H1 (cell line): ENCODE measurements at regions not wholly inside any gene's neighbourhood (a gene's known extent, or its start where the extent isn't known, plus 50 kb on each side); places are given as distances from the start of the nearest gene placed in this dataset.

Source experiments
- CTCF ChIA-PET: fragments of 300-600 bp; sonication (Branson Sonifier 250); formaldehyde crosslinking; loops from one replicate; lab custom pipeline; 2021; ENCODE audit not compliant: partially characterized antibody; lab: Charles Lee
- POLR2A ChIA-PET: fragments of 300-600 bp; sonication (Branson Sonifier 250); formaldehyde crosslinking; loops from one replicate; lab custom pipeline; 2021; ENCODE audit warnings: inconsistent platforms; ENCODE audit not compliant: partially characterized antibody; lab: Charles Lee
- DNase-seq, 2 experiments: peaks; one replicate each; pipeline versions ENCODE4 v3.0.0 to v3.0.0-alpha.2; 2010 to 2022; ENCODE audit warnings: low spot score in 2 of 2, low read depth in 1 of 2, mixed read lengths in 1 of 2
- FAIRE-seq: peaks from 2 replicates; lab custom pipeline; 2011; peaks lifted over from hg19 to GRCh38; lab: Jason Lieb, UNC
- H2AFZ ChIP-seq: 2 replicates; pipeline ENCODE4 v1.8.1; 2012; ENCODE audit warnings: low read length, inconsistent platforms
- H2AK5ac ChIP-seq: 2 replicates; pipeline ENCODE4 v1.6.1; 2013; ENCODE audit warnings: low read depth, low read length
- H2BK120ac ChIP-seq: replicated peaks from 2 replicates; pipeline ENCODE3; 2013; ENCODE audit warnings: low read depth, low read length, inconsistent platforms
- H2BK12ac ChIP-seq: 2 replicates; pipeline ENCODE4 v1.6.1; 2013; ENCODE audit warnings: low read depth, low read length
- H2BK15ac ChIP-seq: 2 replicates; pipeline ENCODE4 v1.6.1; 2013; ENCODE audit warnings: low read length
- H2BK20ac ChIP-seq: 2 replicates; pipeline ENCODE4 v1.6.1; 2013; ENCODE audit warnings: low read length
- H2BK5ac ChIP-seq: 2 replicates; pipeline ENCODE4 v1.6.1; 2013; ENCODE audit warnings: low read depth, low read length
- H3K14ac ChIP-seq: 2 replicates; pipeline ENCODE4 v1.6.1; 2013; ENCODE audit warnings: inconsistent platforms; ENCODE audit not compliant: insufficient read length
- H3K18ac ChIP-seq: 2 replicates; pipeline ENCODE4 v1.6.1; 2013; ENCODE audit warnings: low read length; ENCODE audit errors: extremely low read depth
- H3K23ac ChIP-seq: 2 replicates; pipeline ENCODE4 v1.6.1; 2013; ENCODE audit warnings: inconsistent platforms; ENCODE audit not compliant: insufficient read length
- H3K23me2 ChIP-seq: 2 replicates; pipeline ENCODE4 v1.6.1; 2013; ENCODE audit warnings: low read depth, low read length
- H3K27ac ChIP-seq: 2 replicates; pipeline ENCODE4 v1.6.1; 2011; ENCODE audit warnings: low read depth, low read length, inconsistent platforms
- H3K27me3 ChIP-seq, 4 experiments: replicated peaks in 1 of 4; 1 replicate in 1 of 4; 2 replicates in 3 of 4; pipeline versions ENCODE4 v1.6.1 to v1.8.1; 2011 to 2013; ENCODE audit warnings: low read length in 3 of 4, mild to moderate bottlenecking in 3 of 4, inconsistent platforms in 2 of 4, mixed read lengths in 2 of 4, moderate library complexity in 1 of 4; ENCODE audit not compliant: control insufficient read depth in 3 of 4, insufficient read depth in 3 of 4; ENCODE audit errors: extremely low read depth in 1 of 4
- H3K36me3 ChIP-seq, 4 experiments: 2 replicates each; pipeline versions ENCODE4 v1.6.1 to v1.8.1; 2011 to 2013; ENCODE audit warnings: mild to moderate bottlenecking in 4 of 4, low read length in 3 of 4, moderate library complexity in 2 of 4, control low read depth in 1 of 4, inconsistent platforms in 1 of 4; ENCODE audit not compliant: insufficient read depth in 4 of 4, control insufficient read depth in 2 of 4
- H3K4ac ChIP-seq: replicated peaks from 2 replicates; pipeline ENCODE3; 2013; ENCODE audit warnings: low read length, low read depth, mixed read lengths, inconsistent platforms; ENCODE audit not compliant: insufficient read length
- H3K4me1 ChIP-seq, 4 experiments: replicated peaks in 1 of 4; 1 replicate in 1 of 4; 2 replicates in 3 of 4; pipeline versions ENCODE4 v1.6.1 to v1.8.1; 2011 to 2013; ENCODE audit warnings: low read length in 3 of 4, inconsistent platforms in 2 of 4, mixed read lengths in 1 of 4; ENCODE audit not compliant: insufficient read depth in 4 of 4, control insufficient read depth in 3 of 4
- H3K4me2 ChIP-seq, 2 experiments: 2 replicates each; pipeline versions ENCODE4 v1.6.1 to v1.8.1; 2011 to 2013; ENCODE audit warnings: low read depth in 2 of 2, low read length in 2 of 2, control low read depth in 1 of 2, inconsistent platforms in 1 of 2, mild to moderate bottlenecking in 1 of 2; ENCODE audit not compliant: insufficient read depth in 1 of 2
- H3K4me3 ChIP-seq, 4 experiments: fragments of 200-600, 300-600 bp in 1 of 4; sonication (generic), shearing (Covaris generic), sonication (Bioruptor Twin) in 1 of 4; 2 replicates each; pipeline versions ENCODE4 v1.5.1 to v1.8.1; 2011 to 2016; ENCODE audit warnings: low read length in 4 of 4, low read depth in 3 of 4, control low read depth in 2 of 4, inconsistent platforms in 2 of 4, mild to moderate bottlenecking in 2 of 4, mixed read lengths in 1 of 4, moderate library complexity in 1 of 4; ENCODE audit not compliant: insufficient read depth in 2 of 4; ENCODE audit errors: extremely low read depth in 1 of 4
- H3K56ac ChIP-seq: replicated peaks from 2 replicates; pipeline ENCODE3; 2013; ENCODE audit warnings: low read depth, mild to moderate bottlenecking, mixed read lengths, low read length, inconsistent platforms; ENCODE audit not compliant: insufficient read length
- H3K79me1 ChIP-seq: 2 replicates; pipeline ENCODE4 v1.6.1; 2013; ENCODE audit warnings: low read depth, low read length, control low read depth
- H3K79me2 ChIP-seq, 2 experiments: 2 replicates each; pipeline versions ENCODE4 v1.6.1 to v1.8.1; 2012 to 2013; ENCODE audit warnings: low read length in 2 of 2, mild to moderate bottlenecking in 2 of 2, inconsistent platforms in 1 of 2; ENCODE audit not compliant: insufficient read depth in 2 of 2, control insufficient read depth in 1 of 2
- H3K9ac ChIP-seq, 4 experiments: replicated peaks in 1 of 4; 1 replicate in 1 of 4; 2 replicates in 3 of 4; pipeline versions ENCODE4 v1.6.1 to v1.8.1; 2011 to 2013; ENCODE audit warnings: low read depth in 3 of 4, low read length in 3 of 4, control low read depth in 2 of 4, mild to moderate bottlenecking in 2 of 4, moderate library complexity in 2 of 4, inconsistent platforms in 1 of 4; ENCODE audit errors: extremely low read depth in 1 of 4
- H3K9me3 ChIP-seq, 2 experiments: 2 replicates each; pipeline versions ENCODE4 v1.6.1 to v1.8.1; 2012 to 2013; ENCODE audit warnings: mild to moderate bottlenecking in 2 of 2, moderate library complexity in 2 of 2, control low read depth in 1 of 2, inconsistent platforms in 1 of 2, low read depth in 1 of 2, low read length in 1 of 2, mixed read lengths in 1 of 2; ENCODE audit not compliant: insufficient read depth in 2 of 2
- H4K20me1 ChIP-seq, 2 experiments: replicated peaks in 1 of 2; 2 replicates each; pipeline versions ENCODE3 to v1.8.1; 2011 to 2013; ENCODE audit warnings: inconsistent platforms in 2 of 2, low read length in 2 of 2, mild to moderate bottlenecking in 1 of 2; ENCODE audit not compliant: insufficient read depth in 2 of 2, control insufficient read depth in 1 of 2
- H4K5ac ChIP-seq: 2 replicates; pipeline ENCODE4 v1.6.1; 2013; ENCODE audit warnings: low read length, low read depth, mixed read lengths, inconsistent platforms; ENCODE audit not compliant: insufficient read length
- H4K8ac ChIP-seq: 2 replicates; pipeline ENCODE4 v1.8.0; 2013; ENCODE audit warnings: mild to moderate bottlenecking, moderate library complexity, low read length, inconsistent platforms; ENCODE audit not compliant: insufficient read depth; ENCODE audit errors: extremely low read depth
- H4K91ac ChIP-seq: replicated peaks from 2 replicates; pipeline ENCODE3; 2013; ENCODE audit warnings: low read length, mixed read lengths, inconsistent platforms; ENCODE audit not compliant: insufficient read length
- BRCA1 ChIP-seq: IDR thresholded peaks from 2 replicates; pipeline ENCODE4 v1.6.1; 2012; ENCODE audit warnings: low read depth, low read length, improper control_type of control experiment
- CBX8 ChIP-seq: fragments of 300-800, 300-1000 bp; sonication (generic); IDR thresholded peaks from 2 replicates; pipeline ENCODE4 v1.7.1; 2016; ENCODE audit warnings: low read depth, low read length, borderline replicate concordance
- CEBPB ChIP-seq: IDR thresholded peaks from 2 replicates; pipeline ENCODE4 v1.6.1; 2012; ENCODE audit warnings: low read depth, low read length
- CHD2 ChIP-seq: IDR thresholded peaks from 2 replicates; pipeline ENCODE4 v1.6.1; 2012; ENCODE audit warnings: low read length, improper control_type of control experiment
- MAX ChIP-seq: IDR thresholded peaks from 2 replicates; pipeline ENCODE4 v1.6.1; 2012; ENCODE audit warnings: inconsistent platforms
- NRF1 ChIP-seq: IDR thresholded peaks from 2 replicates; pipeline ENCODE4 v1.6.1; 2011; ENCODE audit warnings: mild to moderate bottlenecking, low read depth, low read length, improper control_type of control experiment
- SIN3A ChIP-seq, 2 experiments: IDR thresholded peaks in 1 of 2; conservative IDR thresholded peaks in 1 of 2; 2 replicates each; pipeline ENCODE4 v1.6.1; 2011 to 2012; ENCODE audit warnings: low read length in 2 of 2, improper control_type of control experiment in 1 of 2, low read depth in 1 of 2, mild to moderate bottlenecking in 1 of 2
- SIRT6 ChIP-seq: IDR thresholded peaks from one replicate; pipeline ENCODE4 v1.7.1; 2012; ENCODE audit warnings: low read length, inconsistent platforms
- SIX5 ChIP-seq: IDR thresholded peaks from 2 replicates; pipeline ENCODE4 v1.6.1; 2011; ENCODE audit warnings: mild to moderate bottlenecking, low read depth, low read length
- SP4 ChIP-seq: IDR thresholded peaks from 2 replicates; pipeline ENCODE4 v1.6.1; 2012; ENCODE audit warnings: low read length, inconsistent platforms
- SRF ChIP-seq: IDR thresholded peaks from 2 replicates; pipeline ENCODE4 v1.6.1; 2011; ENCODE audit warnings: mild to moderate bottlenecking, low read depth, low read length, moderate library complexity
- SUZ12 ChIP-seq: fragments of 200-600 bp; sonication (generic); IDR thresholded peaks from 2 replicates; pipeline ENCODE4 v1.6.1; 2012; ENCODE audit warnings: mild to moderate bottlenecking, inconsistent platforms, low read length, moderate library complexity, mixed read lengths
- TBP ChIP-seq: IDR thresholded peaks from 2 replicates; pipeline ENCODE4 v1.6.1; 2011; ENCODE audit warnings: low read depth, low read length, improper control_type of control experiment
- WGBS, 2 experiments: shearing (Covaris generic) in 1 of 2; methylation state at CpG; one replicate each; pipeline versions ENCODE4 v1.1.6 to v1.1.7; 2013 to 2015; ENCODE audit warnings: low lambda C conversion rate in 2 of 2, mixed read lengths in 2 of 2, inconsistent platforms in 1 of 2, low coverage in 1 of 2, missing lambda C conversion rate in 1 of 2; ENCODE audit not compliant: insufficient replicate concordance in 2 of 2, insufficient coverage in 1 of 2, insufficient read length in 1 of 2; ENCODE audit errors: extremely low coverage in 1 of 2, missing lambda C conversion rate in 1 of 2; 5-methylcytosine and 5-hydroxymethylcytosine counted together
- TF ChIP-seq, protein P1 (sequence below), 3 experiments: IDR thresholded peaks; 1 replicate in 2 of 3; 2 replicates in 1 of 3; pipeline versions ENCODE4 v1.5.1 to v1.6.1; 2011; ENCODE audit warnings: low read length in 3 of 3, mild to moderate bottlenecking in 3 of 3, inconsistent platforms in 2 of 3, low read depth in 1 of 3, moderate library complexity in 1 of 3; ENCODE audit not compliant: insufficient read depth in 1 of 3; ENCODE audit errors: control extremely low read depth in 1 of 3

DNA sequence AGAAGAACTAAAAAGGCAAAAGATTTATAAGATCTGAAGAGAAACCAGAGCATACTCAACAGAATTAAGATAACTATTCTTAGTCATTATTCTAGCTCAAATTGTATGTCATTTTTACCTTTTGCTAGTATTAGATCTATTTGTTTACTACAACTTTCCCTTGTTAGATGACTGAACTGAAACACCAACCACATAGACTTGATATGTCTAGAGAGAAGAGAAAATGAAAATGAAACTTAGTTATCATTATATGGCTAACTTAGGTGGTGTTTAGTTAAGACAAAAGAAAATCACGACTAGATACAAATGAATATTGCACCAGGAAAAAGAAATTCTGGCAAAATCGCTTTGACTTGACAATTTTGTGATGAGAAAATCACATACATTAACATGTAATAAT lies 690.8 kb downstream of the PCDH18 start:
- no peak overlapping the region for H3K4me3 ChIP-seq
- no peaks in the 10 kb centered on the region for H3K79me1 ChIP-seq
- no peaks in the 10 kb centered on the region for H3K4me1 ChIP-seq
- no peak overlapping the region for H3K4ac ChIP-seq
- H4K91ac ChIP-seq, result no peak overlapping the region
- no peaks in the 10 kb centered on the region for H3K79me2 ChIP-seq
- TF ChIP-seq CBX8, result no peak
- TF ChIP-seq SUZ12, result no peak
- TF ChIP-seq SP4, result no peak
- TF ChIP-seq CEBPB, result no peak
- TF ChIP-seq SIRT6, result no peak
- TF ChIP-seq SRF, result no peak
- TF ChIP-seq, protein P1, sequence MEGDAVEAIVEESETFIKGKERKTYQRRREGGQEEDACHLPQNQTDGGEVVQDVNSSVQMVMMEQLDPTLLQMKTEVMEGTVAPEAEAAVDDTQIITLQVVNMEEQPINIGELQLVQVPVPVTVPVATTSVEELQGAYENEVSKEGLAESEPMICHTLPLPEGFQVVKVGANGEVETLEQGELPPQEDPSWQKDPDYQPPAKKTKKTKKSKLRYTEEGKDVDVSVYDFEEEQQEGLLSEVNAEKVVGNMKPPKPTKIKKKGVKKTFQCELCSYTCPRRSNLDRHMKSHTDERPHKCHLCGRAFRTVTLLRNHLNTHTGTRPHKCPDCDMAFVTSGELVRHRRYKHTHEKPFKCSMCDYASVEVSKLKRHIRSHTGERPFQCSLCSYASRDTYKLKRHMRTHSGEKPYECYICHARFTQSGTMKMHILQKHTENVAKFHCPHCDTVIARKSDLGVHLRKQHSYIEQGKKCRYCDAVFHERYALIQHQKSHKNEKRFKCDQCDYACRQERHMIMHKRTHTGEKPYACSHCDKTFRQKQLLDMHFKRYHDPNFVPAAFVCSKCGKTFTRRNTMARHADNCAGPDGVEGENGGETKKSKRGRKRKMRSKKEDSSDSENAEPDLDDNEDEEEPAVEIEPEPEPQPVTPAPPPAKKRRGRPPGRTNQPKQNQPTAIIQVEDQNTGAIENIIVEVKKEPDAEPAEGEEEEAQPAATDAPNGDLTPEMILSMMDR (IDR thresholded peaks at IDR 0.05; ENCODE audit: control extremely low read depth in 1 of 3, insufficient read depth in 1 of 3, low read depth in 1 of 3, low read length in 3 of 3), result no peak
- TF ChIP-seq TBP, result no peak
- TF ChIP-seq SIX5, result no peak
- no peak for TF ChIP-seq CHD2
- no peak for TF ChIP-seq MAX
- TF ChIP-seq BRCA1, result no peak
- no peak for TF ChIP-seq SIN3A (conservative IDR thresholded peaks at IDR 0.05 in 1 of 2, IDR thresholded peaks at IDR 0.05 in 1 of 2; ENCODE audit: low read depth in 1 of 2, low read length in 2 of 2)
- no peak for TF ChIP-seq NRF1
- H3K23me2 ChIP-seq, result no peaks in the 10 kb centered on the region
- ChIA-PET CTCF (no interaction called here), POLR2A (no interaction called here)
- no peak overlapping the region for H2BK12ac ChIP-seq
- H2BK20ac ChIP-seq, result no peak overlapping the region
- no peak overlapping the region for H3K14ac ChIP-seq
- no peak overlapping the region for H2BK5ac ChIP-seq
- no peak overlapping the region for H2AFZ ChIP-seq
- no peak overlapping the region for H3K9ac ChIP-seq
- 87% methylated on average over 2 of the region's 2 CpGs; no CpG with 5 or more reads in 1 of the 2 experiments for WGBS, 2 experiments
- no peak overlapping the region for H4K5ac ChIP-seq
- no peaks in the 10 kb centered on the region for H3K27me3 ChIP-seq
- no peak for DNase-seq
- H3K36me3 ChIP-seq, result no peaks in the 10 kb centered on the region
- peaks cover 0 to 4% of the 10 kb centered on the region in 2 experiments; a peak in 1 of 4 replicates for H3K9me3 ChIP-seq
- no peak overlapping the region for H2AK5ac ChIP-seq
- no peak for FAIRE-seq
- H4K20me1 ChIP-seq, result no peaks in the 10 kb centered on the region
- no peak overlapping the region for H3K27ac ChIP-seq
- H3K23ac ChIP-seq, result no peak overlapping the region
- no peak overlapping the region for H3K4me2 ChIP-seq
- H2BK120ac ChIP-seq, result no peak overlapping the region
- no peak overlapping the region for H3K56ac ChIP-seq
- H2BK15ac ChIP-seq, result no peak overlapping the region
- H4K8ac ChIP-seq, result no peak overlapping the region
- no peak overlapping the region for H3K18ac ChIP-seq
